ENCODE measurements at regions not wholly inside any gene's neighbourhood (a gene's known extent, or its start where the extent isn't known, plus 50 kb on each side); places are given as distances from the start of the nearest gene placed in this dataset.

DNA sequence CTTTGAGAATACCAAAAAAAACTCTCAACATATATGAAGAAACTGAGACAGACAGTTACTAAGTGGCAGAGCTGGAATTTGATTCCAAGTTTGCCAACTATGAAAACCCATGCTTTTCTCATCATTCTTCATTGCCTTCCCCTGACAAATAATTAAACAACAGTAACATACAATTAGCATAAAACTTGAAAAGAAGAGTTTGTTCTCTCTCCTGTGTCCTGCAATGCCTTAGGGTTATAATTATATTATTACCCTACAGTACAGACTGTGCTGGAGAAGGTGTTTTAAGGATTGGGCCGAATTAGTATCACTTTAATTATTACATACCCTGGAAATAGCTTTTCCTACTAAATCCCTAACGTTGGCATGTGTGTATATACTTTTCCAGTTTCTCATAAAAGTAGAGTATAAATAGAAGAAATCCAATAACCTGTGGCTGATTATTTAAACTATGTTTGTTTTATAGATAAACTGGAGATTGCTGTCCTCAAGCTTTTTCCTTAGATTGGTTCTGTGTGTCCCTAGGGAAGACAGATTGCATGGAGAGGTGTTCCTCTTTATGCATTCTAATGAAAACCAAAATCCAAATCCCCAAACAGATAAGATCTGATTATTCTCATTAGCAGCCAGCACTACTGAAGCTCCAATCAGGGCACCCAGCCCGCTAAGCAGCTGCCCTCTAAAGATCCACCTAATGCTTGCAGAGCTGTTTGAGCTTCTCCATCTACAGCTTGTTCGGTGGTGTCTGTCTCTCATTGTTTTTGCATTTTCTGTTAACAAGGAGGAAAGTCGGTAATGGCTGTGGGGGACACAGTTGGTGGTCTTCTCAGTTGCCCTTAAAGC, 156.3 kb downstream of the TM2D1 start:
- no peak for DNase-seq (ENCODE audit: low read depth)

DNA sequence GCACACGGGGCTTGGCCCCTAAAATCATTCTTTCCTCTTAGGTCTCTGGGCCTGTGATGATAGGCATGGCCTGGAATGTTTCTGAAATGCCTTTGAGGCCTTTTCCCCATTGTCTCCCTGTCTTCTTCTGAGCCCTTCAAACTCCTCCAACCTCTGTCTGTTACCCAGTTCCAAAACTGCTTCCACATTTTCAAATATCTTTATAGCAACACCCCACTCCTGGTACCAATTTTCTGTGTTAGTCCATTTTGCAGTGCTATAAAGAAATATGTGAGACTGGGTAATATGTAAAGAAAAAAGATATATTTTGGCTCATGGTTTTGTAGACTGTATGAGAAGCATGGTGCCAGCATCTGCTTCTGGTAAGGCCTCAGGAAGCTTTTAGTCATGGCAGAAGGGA, 158.8 kb downstream of the TM2D1 start:
- no peak for DNase-seq (ENCODE audit: low read depth)
- TF ChIP-seq, protein P1, sequence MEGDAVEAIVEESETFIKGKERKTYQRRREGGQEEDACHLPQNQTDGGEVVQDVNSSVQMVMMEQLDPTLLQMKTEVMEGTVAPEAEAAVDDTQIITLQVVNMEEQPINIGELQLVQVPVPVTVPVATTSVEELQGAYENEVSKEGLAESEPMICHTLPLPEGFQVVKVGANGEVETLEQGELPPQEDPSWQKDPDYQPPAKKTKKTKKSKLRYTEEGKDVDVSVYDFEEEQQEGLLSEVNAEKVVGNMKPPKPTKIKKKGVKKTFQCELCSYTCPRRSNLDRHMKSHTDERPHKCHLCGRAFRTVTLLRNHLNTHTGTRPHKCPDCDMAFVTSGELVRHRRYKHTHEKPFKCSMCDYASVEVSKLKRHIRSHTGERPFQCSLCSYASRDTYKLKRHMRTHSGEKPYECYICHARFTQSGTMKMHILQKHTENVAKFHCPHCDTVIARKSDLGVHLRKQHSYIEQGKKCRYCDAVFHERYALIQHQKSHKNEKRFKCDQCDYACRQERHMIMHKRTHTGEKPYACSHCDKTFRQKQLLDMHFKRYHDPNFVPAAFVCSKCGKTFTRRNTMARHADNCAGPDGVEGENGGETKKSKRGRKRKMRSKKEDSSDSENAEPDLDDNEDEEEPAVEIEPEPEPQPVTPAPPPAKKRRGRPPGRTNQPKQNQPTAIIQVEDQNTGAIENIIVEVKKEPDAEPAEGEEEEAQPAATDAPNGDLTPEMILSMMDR (conservative IDR thresholded peaks at IDR 0.05; ENCODE audit: low read depth, low read length), result no peak
- no peak overlapping the region for H3K4me3 ChIP-seq (ENCODE audit: low read depth, low read length)

More for the DNA sequence above, 156.3 kb downstream of the TM2D1 start:
- no peak overlapping the region for H3K4me3 ChIP-seq (ENCODE audit: low read depth, low read length)
- TF ChIP-seq, protein P1 (conservative IDR thresholded peaks at IDR 0.05; ENCODE audit: low read depth, low read length), result no peak

DNA sequence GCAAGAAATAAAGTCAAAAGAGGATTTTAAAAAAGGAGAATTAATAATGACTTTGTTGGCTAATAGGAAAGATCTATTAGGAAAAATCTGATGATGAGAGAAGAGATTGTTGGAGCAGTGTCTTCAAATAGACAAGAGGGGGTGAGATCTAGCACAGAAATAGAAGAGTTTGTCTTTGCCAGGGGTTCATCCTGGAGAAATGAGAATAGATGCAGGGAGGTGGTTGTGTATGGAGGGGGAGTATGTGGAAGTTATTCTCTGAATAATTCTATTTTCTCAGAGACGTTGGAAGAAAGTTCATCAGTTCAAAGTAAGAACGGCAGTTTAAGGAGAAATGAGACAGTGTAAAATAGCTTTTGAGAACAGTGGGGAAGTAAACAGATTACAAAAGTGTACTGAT, 161.3 kb downstream of the TM2D1 start:
- DNase-seq (ENCODE audit: low read depth), result no peak
- TF ChIP-seq, protein P1 (conservative IDR thresholded peaks at IDR 0.05; ENCODE audit: low read depth, low read length), result no peak
- no peak overlapping the region for H3K4me3 ChIP-seq (ENCODE audit: low read depth, low read length)

DNA sequence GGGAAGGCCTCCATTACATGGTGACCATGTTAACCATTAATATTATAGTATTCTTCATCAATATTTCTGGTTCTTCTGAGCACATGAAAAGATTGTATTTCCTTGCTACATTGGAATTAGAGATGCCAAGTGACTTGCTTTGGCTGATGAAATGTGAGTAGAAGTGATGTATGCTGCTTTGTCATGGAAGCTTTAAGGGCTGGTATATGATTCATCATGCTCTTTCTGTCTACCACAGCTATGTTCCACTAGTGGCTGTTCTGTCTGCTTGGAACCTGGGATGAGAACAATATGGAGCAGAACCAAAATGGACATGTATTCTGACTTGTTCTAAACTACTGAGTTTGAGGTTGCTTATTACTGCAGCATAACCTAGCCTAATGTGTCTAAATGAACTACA, 163.3 kb downstream of the TM2D1 start:
- DNase-seq (ENCODE audit: low read depth), result peak; percentile 22
- TF ChIP-seq, protein P1 (conservative IDR thresholded peaks at IDR 0.05; ENCODE audit: low read depth, low read length), result no peak
- H3K4me3 ChIP-seq (ENCODE audit: low read depth, low read length), result no peak overlapping the region

DNA sequence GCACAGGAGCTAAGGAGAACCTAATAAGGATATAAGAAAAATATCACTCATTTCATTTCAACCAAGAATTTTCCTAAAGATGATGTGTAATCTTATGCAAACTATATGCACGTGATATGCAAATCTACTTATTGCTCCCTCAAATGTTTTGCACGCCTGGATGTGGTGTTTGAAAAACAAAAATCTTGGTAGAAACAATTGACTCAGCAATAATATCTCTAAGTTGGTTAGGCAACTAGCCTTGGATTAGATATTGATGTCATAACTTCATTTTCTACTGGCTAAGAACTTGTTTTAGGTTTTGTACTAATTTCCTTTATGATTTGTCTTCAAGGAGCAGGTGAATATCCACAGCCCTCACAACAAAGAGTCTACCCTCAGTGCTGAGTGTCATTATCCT, 164.6 kb downstream of the TM2D1 start:
- DNase-seq (ENCODE audit: low read depth), result no peak
- H3K4me3 ChIP-seq (ENCODE audit: low read depth, low read length), result no peak overlapping the region
- TF ChIP-seq, protein P1 (conservative IDR thresholded peaks at IDR 0.05; ENCODE audit: low read depth, low read length), result no peak

DNA sequence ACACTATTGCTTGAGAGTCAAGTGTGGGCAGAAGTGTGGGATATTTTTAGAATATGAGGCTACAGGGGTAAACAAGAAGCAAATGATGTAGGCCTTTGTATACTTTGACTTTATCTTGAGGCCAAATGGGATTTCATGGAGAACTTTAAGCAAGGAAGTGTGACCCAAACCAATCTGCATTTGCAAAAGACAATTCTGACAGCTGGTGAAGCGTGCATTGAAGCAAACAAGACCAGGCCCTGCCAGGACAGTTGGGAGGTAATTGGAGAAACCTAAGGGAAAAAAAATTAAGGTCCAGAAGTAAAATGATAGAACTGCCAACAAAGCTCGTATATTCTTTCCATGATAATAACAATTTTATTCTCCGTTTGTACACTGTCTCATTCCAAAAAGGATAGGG, 168.3 kb downstream of the TM2D1 start:
- H3K4me3 ChIP-seq (ENCODE audit: low read depth, low read length), result no peak overlapping the region
- TF ChIP-seq, protein P1 (conservative IDR thresholded peaks at IDR 0.05; ENCODE audit: low read depth, low read length), result no peak
- no peak for DNase-seq (ENCODE audit: low read depth)

Measured in choroid plexus epithelial cell (primary cell).